Glutamatergic neuron (in vitro differentiated cells): ENCODE measurements at regions not wholly inside any gene's neighbourhood (a gene's known extent, or its start where the extent isn't known, plus 50 kb on each side); places are given as distances from the start of the nearest gene placed in this dataset.
"Not testable (repeated sequence)": the region's sequence is repeated elsewhere in the genome, so short reads cannot be mapped to it uniquely, and the experiment has no call there.

Experiments
- DNase-seq: peaks from one replicate; pipeline ENCODE4 v3.0.0; 2022
- H3K27ac Mint-ChIP-seq: one replicate; pipeline ENCODE4 v1.8.0; 2020; ENCODE audit warnings: mild to moderate bottlenecking, mixed read lengths, inconsistent platforms; ENCODE audit not compliant: unreplicated experiment
- H3K27me3 Mint-ChIP-seq: one replicate; pipeline ENCODE4 v1.8.0; 2020; ENCODE audit warnings: mild to moderate bottlenecking, moderate library complexity, mixed read lengths, inconsistent platforms; ENCODE audit not compliant: unreplicated experiment
- H3K36me3 Mint-ChIP-seq: one replicate; pipeline ENCODE4 v1.8.0; 2020; ENCODE audit warnings: mild to moderate bottlenecking, mixed read lengths, inconsistent platforms; ENCODE audit not compliant: unreplicated experiment
- H3K4me1 Mint-ChIP-seq: one replicate; pipeline ENCODE4 v1.8.0; 2020; ENCODE audit warnings: mild to moderate bottlenecking, low read depth, mixed read lengths, inconsistent platforms; ENCODE audit not compliant: unreplicated experiment
- H3K4me3 Mint-ChIP-seq: one replicate; pipeline ENCODE4 v1.8.0; 2020; ENCODE audit warnings: mild to moderate bottlenecking, mixed read lengths, inconsistent platforms; ENCODE audit not compliant: unreplicated experiment
- H3K9me3 Mint-ChIP-seq: one replicate; pipeline ENCODE4 v1.8.0; 2020; ENCODE audit warnings: mild to moderate bottlenecking, moderate library complexity, mixed read lengths, inconsistent platforms; ENCODE audit not compliant: unreplicated experiment
- CTCF ChIP-seq: fragments of 200-600 bp; sonication (generic); IDR thresholded peaks from one replicate; pipeline ENCODE4 v1.5.0; 2021; ENCODE audit not compliant: partially characterized antibody, unreplicated experiment

- Mint-ChIP-seq H3K36me3 (no peaks in the 10 kb centered on the region), H3K4me1 (no peaks in the 10 kb centered on the region), H3K4me3 (no peak overlapping the region), H3K27ac (no peak overlapping the region), H3K27me3 (no peaks in the 10 kb centered on the region), H3K9me3 (no peaks in the 10 kb centered on the region)
- DNase-seq: no peak
- TF ChIP-seq CTCF: no peak
Measured at GRCh38 chr5:99169309-99169708, 240.5 kb upstream of the CHD1 start.

GRCh38 chr5:99161538-99161937 lies 232.7 kb upstream of the CHD1 start:
- DNase-seq, H3K27ac Mint-ChIP-seq, H3K9me3 Mint-ChIP-seq, H3K36me3 Mint-ChIP-seq, H3K4me3 Mint-ChIP-seq, H3K27me3 Mint-ChIP-seq, H3K4me1 Mint-ChIP-seq: not testable (repeated sequence)

GRCh38 chr5:99156688-99157087 lies 227.9 kb upstream of the CHD1 start:
- no peak overlapping the region for H3K4me3 Mint-ChIP-seq
- no peak overlapping the region for H3K27ac Mint-ChIP-seq
- H3K36me3 Mint-ChIP-seq: no peaks in the 10 kb centered on the region
- no peaks in the 10 kb centered on the region for H3K9me3 Mint-ChIP-seq
- no peak for TF ChIP-seq CTCF
- no peaks in the 10 kb centered on the region for H3K4me1 Mint-ChIP-seq
- DNase-seq: no peak
- H3K27me3 Mint-ChIP-seq: no peaks in the 10 kb centered on the region

- not testable (repeated sequence) for H3K36me3 Mint-ChIP-seq, H3K4me1 Mint-ChIP-seq, H3K27me3 Mint-ChIP-seq, H3K4me3 Mint-ChIP-seq, DNase-seq, H3K27ac Mint-ChIP-seq, H3K9me3 Mint-ChIP-seq
Measured at GRCh38 chr5:99143283-99143795, 214.5 kb upstream of the CHD1 start.

- H3K27ac Mint-ChIP-seq: no peak overlapping the region
- H3K4me3 Mint-ChIP-seq: no peak overlapping the region
- TF ChIP-seq CTCF: no peak
- DNase-seq: no peak
- no peaks in the 10 kb centered on the region for H3K4me1 Mint-ChIP-seq
- peaks cover 1% of the 10 kb centered on the region for H3K9me3 Mint-ChIP-seq
- H3K27me3 Mint-ChIP-seq: peaks cover 3% of the 10 kb centered on the region
- H3K36me3 Mint-ChIP-seq: no peaks in the 10 kb centered on the region
Measured at GRCh38 chr5:99141534-99142128, 212.8 kb upstream of the CHD1 start.

- no peak for TF ChIP-seq CTCF
- peaks cover 1% of the 10 kb centered on the region for H3K9me3 Mint-ChIP-seq
- H3K36me3 Mint-ChIP-seq: no peaks in the 10 kb centered on the region
- no peaks in the 10 kb centered on the region for H3K4me1 Mint-ChIP-seq
- DNase-seq: no peak
- H3K27me3 Mint-ChIP-seq: peaks cover 3% of the 10 kb centered on the region
- H3K27ac Mint-ChIP-seq: no peak overlapping the region
- H3K4me3 Mint-ChIP-seq: no peak overlapping the region
Measured at GRCh38 chr5:99138911-99139310, 210.1 kb upstream of the CHD1 start.
